ENCODE measurements at regions not wholly inside any gene's neighbourhood (a gene's known extent, or its start where the extent isn't known, plus 50 kb on each side); places are given as distances from the start of the nearest gene placed in this dataset.

DNA sequence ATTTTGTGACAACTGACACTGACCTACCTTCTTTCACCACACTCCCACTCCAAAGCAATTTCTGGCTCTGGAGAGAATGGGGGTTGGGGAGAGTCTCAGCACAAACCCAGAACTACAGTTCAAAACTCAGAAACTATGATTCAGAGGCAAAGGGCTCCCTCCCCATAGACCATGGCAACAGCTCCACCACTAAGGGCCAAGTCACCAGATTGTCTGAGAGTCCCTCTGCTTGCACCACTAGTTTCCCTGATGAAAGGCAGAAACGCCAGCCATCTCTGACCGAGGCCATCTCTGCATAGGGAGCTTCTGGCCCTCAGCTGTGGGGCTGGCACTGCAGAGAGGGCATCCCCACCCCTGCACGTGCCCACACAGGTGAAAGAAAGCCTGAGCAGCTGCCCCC is 112.4 kb upstream of the VSTM2B start:
- TF ChIP-seq, protein P1, sequence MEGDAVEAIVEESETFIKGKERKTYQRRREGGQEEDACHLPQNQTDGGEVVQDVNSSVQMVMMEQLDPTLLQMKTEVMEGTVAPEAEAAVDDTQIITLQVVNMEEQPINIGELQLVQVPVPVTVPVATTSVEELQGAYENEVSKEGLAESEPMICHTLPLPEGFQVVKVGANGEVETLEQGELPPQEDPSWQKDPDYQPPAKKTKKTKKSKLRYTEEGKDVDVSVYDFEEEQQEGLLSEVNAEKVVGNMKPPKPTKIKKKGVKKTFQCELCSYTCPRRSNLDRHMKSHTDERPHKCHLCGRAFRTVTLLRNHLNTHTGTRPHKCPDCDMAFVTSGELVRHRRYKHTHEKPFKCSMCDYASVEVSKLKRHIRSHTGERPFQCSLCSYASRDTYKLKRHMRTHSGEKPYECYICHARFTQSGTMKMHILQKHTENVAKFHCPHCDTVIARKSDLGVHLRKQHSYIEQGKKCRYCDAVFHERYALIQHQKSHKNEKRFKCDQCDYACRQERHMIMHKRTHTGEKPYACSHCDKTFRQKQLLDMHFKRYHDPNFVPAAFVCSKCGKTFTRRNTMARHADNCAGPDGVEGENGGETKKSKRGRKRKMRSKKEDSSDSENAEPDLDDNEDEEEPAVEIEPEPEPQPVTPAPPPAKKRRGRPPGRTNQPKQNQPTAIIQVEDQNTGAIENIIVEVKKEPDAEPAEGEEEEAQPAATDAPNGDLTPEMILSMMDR (IDR thresholded peaks at IDR 0.05; ENCODE audit: low read depth, low read length, missing control alignments): no peak
- DNase-seq (ENCODE audit: low read depth): no peak
- no peak overlapping the region for H3K4me3 ChIP-seq (ENCODE audit: low read depth, low read length)

DNA sequence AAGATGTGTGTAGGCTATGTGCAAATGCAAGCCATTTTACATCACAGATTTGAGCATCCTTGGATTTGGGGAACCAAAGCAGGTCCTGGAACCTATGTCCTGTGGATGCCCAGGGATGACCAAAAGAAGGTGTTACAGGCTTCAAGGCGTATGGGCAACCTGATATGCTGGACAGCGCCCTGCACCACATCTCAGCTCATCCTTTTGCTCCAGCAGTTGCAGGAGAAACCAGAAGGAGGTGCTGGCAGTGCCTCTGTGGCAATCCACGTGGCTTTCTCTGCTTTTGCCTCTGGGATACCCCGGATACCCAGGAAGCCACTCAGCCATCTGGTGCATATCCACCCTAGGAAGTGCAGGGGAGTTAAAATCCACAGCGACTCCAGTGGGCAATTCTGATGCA is 110.3 kb upstream of the VSTM2B start:
- no peak overlapping the region for H3K4me3 ChIP-seq (ENCODE audit: low read depth, low read length)
- DNase-seq (ENCODE audit: low read depth): no peak
- TF ChIP-seq, protein P1 (IDR thresholded peaks at IDR 0.05; ENCODE audit: low read depth, low read length, missing control alignments): no peak

DNA sequence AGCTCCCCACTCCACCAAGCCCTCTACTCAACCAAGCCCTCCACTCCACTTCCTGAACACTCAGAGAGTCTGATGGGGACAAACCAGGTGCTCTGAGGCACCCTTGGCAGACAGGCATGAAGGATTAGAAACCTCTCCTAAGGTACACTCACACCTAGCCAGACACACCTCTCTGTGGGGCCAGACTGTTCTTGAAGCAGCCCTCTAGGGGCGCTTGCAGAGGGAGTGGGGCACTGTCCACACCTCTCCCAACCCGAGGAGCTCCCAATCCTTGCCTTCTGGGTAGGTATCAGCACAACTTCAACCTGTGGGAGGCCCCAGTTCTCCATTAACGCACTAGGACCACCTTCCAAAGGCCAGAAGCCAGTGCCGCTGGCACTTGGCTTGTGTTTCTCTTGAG is 108.7 kb upstream of the VSTM2B start:
- no peak for DNase-seq (ENCODE audit: low read depth)
- TF ChIP-seq, protein P1 (IDR thresholded peaks at IDR 0.05; ENCODE audit: low read depth, low read length, missing control alignments): no peak
- H3K4me3 ChIP-seq (ENCODE audit: low read depth, low read length): no peak overlapping the region

DNA sequence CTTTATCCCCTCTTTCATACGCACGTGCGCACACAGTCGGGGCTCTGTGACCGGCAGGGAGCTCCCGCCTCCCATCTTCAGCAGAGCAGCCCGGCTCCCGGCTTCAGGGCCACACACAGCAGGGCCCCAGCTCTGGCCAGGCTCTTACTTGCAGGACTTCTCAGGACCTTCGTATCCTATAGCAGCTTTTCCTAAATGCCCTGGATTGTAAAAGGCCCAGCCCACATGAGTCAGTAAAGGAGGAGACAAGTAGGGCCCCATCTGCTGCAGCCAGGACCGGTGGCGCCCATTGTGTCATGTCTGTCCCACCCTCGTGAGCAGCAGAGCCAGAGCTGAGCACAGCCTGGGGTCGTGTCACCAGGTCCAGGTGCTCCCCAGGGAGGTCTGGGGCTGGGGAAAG is 107.6 kb upstream of the VSTM2B start:
- no peak overlapping the region for H3K4me3 ChIP-seq (ENCODE audit: low read depth, low read length)
- no peak for DNase-seq (ENCODE audit: low read depth)
- TF ChIP-seq, protein P1 (IDR thresholded peaks at IDR 0.05; ENCODE audit: low read depth, low read length, missing control alignments): no peak

DNA sequence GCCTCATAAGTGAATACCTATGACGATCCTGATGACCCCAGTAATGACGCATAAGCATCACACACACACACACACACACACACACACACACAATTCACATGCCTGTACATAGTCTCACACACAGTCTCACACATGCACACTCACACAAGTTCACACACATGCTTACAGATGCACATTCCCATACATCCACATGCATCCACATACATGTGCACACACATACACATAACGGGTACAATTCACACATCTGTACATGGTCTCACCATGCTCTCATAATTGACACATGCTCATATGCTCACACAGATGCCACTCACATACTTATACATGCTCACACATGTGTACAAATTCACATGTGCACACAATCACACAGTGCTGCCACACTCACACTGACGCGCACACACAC is 105.7 kb upstream of the VSTM2B start:
- DNase-seq (ENCODE audit: low read depth): no peak
- no peak overlapping the region for H3K4me3 ChIP-seq (ENCODE audit: low read depth, low read length)
- TF ChIP-seq, protein P1 (IDR thresholded peaks at IDR 0.05; ENCODE audit: low read depth, low read length, missing control alignments): no peak

DNA sequence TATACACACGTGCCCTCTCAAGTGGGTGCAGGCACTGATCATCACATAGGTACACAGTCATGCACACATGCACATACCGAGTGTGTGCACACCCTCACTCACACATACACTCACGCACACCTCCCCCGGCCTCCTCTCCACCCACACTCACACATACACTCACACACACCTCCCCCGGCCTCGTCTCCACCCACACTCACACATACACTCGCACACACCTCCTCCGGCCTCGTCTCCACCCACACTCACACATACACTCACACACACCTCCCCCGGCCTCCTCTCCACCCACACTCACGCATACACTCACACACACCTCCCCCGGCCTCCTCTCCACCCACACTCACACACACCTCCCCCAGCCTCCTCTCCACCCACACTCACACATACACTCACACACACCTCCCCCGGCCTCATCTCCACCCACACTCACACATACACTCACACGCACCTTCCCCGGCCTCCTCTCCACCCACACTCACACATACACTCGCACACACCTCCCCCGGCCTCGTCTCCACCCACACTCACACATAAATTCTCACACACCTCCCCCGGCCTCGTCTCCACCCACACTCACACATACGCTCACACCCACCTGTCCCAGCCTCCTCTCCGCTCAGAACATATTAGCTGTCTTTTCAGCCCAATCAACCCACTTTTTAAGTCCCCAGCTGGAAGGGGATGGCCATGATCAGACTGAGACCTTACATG is 105.2 kb upstream of the VSTM2B start:
- TF ChIP-seq, protein P1 (IDR thresholded peaks at IDR 0.05; ENCODE audit: low read depth, low read length, missing control alignments): no peak

DNA sequence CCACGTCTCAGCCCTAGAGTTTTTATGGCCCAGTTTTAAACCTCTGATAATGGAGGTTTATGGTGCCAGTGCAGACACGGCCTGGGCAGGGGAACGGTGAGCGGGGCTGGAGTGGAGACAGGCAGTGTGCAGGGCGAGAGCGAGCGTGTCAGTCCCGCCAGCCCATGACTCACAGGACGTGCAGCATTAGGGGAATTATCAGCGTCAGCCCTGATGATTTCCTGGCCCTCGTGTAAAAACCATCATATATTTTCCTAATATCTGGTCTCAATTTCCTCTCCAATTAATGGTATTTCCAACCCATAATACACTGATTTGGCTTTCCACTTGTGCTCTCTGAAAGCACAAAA is 104.6 kb upstream of the VSTM2B start:
- no peak for DNase-seq (ENCODE audit: low read depth)
- no peak overlapping the region for H3K4me3 ChIP-seq (ENCODE audit: low read depth, low read length)
- TF ChIP-seq, protein P1 (IDR thresholded peaks at IDR 0.05; ENCODE audit: low read depth, low read length, missing control alignments): no peak

More for the DNA sequence above, 105.2 kb upstream of the VSTM2B start:
- no peak for DNase-seq (ENCODE audit: low read depth)
- H3K4me3 ChIP-seq (ENCODE audit: low read depth, low read length): no peak overlapping the region
